ENCODE measurements at regions not wholly inside any gene's neighbourhood (a gene's known extent, or its start where the extent isn't known, plus 50 kb on each side); places are given as distances from the start of the nearest gene placed in this dataset.

DNA sequence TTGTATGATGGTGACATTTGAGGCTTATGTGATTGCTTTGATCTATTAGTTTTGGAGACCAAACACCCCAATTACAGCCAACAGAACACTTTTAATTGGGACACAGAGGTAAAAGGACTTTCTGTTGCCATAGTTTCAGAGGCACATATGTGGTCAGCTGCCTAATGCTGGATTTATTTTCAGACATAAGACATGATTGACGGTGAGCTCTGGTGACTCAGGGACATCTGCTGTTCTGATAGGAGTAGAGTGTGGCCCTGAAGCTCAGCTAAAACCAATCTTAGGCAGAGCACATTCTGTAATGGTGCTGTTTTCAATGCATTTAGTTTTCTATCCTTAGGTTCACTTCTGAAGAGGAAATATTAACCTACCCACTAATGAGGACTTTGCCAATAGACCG is 247.1 kb downstream of the UTP18 start:
- no peak overlapping the region for H3K4me3 ChIP-seq
- no peak overlapping the region for H3K27ac Mint-ChIP-seq
- no peaks in the 10 kb centered on the region for H3K36me3 Mint-ChIP-seq (ENCODE audit: low read depth)
- H4K20me1 ChIP-seq (replicated peaks; ENCODE audit: insufficient read depth): no peaks in the 10 kb centered on the region
- H3K27me3 ChIP-seq (ENCODE audit: insufficient read depth): no peaks in the 10 kb centered on the region
- no peaks in the 10 kb centered on the region for H3K4me1 ChIP-seq (ENCODE audit: insufficient read depth)
- no peaks in the 10 kb centered on the region for H3F3A ChIP-seq (replicated peaks; ENCODE audit: low read depth)
- H3K9me3 Mint-ChIP-seq: no peaks in the 10 kb centered on the region; the same call in 2 of the 3 replicates
- H3K27me3 Mint-ChIP-seq (ENCODE audit: insufficient read depth, low read depth, poor library complexity): no peaks in the 10 kb centered on the region
- H3K4me2 ChIP-seq: no peak overlapping the region
- DNase-seq (ENCODE audit: low spot score) (no peak), ATAC-seq (no peak)
- no peak overlapping the region for H2AFZ ChIP-seq
- TF ChIP-seq EZH2 (IDR thresholded peaks at IDR 0.05; ENCODE audit: low read depth, unreplicated experiment) (no peak), CREB1 (CRISPR knock-in tag; IDR thresholded peaks at IDR 0.05; ENCODE audit: low read depth) (no peak), ZNF114 (CRISPR knock-in tag; IDR thresholded peaks at IDR 0.05) (no peak), EZH2phosphoT487 (IDR thresholded peaks at IDR 0.05; ENCODE audit: unreplicated experiment) (no peak), ZNF331 (CRISPR knock-in tag; IDR thresholded peaks at IDR 0.05; ENCODE audit: low read depth) (no peak), NANOG (IDR thresholded peaks at IDR 0.05; ENCODE audit: borderline replicate concordance) (no peak), ETS1 (IDR thresholded peaks at IDR 0.05) (no peak), STAT1 (IDR thresholded peaks at IDR 0.05; ENCODE audit: unreplicated experiment) (no peak)
- TF ChIP-seq, protein P1, sequence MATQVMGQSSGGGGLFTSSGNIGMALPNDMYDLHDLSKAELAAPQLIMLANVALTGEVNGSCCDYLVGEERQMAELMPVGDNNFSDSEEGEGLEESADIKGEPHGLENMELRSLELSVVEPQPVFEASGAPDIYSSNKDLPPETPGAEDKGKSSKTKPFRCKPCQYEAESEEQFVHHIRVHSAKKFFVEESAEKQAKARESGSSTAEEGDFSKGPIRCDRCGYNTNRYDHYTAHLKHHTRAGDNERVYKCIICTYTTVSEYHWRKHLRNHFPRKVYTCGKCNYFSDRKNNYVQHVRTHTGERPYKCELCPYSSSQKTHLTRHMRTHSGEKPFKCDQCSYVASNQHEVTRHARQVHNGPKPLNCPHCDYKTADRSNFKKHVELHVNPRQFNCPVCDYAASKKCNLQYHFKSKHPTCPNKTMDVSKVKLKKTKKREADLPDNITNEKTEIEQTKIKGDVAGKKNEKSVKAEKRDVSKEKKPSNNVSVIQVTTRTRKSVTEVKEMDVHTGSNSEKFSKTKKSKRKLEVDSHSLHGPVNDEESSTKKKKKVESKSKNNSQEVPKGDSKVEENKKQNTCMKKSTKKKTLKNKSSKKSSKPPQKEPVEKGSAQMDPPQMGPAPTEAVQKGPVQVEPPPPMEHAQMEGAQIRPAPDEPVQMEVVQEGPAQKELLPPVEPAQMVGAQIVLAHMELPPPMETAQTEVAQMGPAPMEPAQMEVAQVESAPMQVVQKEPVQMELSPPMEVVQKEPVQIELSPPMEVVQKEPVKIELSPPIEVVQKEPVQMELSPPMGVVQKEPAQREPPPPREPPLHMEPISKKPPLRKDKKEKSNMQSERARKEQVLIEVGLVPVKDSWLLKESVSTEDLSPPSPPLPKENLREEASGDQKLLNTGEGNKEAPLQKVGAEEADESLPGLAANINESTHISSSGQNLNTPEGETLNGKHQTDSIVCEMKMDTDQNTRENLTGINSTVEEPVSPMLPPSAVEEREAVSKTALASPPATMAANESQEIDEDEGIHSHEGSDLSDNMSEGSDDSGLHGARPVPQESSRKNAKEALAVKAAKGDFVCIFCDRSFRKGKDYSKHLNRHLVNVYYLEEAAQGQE (IDR thresholded peaks at IDR 0.05; ENCODE audit: unreplicated experiment): no peak
- TF ChIP-seq, protein P2, sequence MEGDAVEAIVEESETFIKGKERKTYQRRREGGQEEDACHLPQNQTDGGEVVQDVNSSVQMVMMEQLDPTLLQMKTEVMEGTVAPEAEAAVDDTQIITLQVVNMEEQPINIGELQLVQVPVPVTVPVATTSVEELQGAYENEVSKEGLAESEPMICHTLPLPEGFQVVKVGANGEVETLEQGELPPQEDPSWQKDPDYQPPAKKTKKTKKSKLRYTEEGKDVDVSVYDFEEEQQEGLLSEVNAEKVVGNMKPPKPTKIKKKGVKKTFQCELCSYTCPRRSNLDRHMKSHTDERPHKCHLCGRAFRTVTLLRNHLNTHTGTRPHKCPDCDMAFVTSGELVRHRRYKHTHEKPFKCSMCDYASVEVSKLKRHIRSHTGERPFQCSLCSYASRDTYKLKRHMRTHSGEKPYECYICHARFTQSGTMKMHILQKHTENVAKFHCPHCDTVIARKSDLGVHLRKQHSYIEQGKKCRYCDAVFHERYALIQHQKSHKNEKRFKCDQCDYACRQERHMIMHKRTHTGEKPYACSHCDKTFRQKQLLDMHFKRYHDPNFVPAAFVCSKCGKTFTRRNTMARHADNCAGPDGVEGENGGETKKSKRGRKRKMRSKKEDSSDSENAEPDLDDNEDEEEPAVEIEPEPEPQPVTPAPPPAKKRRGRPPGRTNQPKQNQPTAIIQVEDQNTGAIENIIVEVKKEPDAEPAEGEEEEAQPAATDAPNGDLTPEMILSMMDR (conservative IDR thresholded peaks at IDR 0.05; ENCODE audit: low read depth in 2 of 2): no peak
- TF ChIP-seq, protein P3, sequence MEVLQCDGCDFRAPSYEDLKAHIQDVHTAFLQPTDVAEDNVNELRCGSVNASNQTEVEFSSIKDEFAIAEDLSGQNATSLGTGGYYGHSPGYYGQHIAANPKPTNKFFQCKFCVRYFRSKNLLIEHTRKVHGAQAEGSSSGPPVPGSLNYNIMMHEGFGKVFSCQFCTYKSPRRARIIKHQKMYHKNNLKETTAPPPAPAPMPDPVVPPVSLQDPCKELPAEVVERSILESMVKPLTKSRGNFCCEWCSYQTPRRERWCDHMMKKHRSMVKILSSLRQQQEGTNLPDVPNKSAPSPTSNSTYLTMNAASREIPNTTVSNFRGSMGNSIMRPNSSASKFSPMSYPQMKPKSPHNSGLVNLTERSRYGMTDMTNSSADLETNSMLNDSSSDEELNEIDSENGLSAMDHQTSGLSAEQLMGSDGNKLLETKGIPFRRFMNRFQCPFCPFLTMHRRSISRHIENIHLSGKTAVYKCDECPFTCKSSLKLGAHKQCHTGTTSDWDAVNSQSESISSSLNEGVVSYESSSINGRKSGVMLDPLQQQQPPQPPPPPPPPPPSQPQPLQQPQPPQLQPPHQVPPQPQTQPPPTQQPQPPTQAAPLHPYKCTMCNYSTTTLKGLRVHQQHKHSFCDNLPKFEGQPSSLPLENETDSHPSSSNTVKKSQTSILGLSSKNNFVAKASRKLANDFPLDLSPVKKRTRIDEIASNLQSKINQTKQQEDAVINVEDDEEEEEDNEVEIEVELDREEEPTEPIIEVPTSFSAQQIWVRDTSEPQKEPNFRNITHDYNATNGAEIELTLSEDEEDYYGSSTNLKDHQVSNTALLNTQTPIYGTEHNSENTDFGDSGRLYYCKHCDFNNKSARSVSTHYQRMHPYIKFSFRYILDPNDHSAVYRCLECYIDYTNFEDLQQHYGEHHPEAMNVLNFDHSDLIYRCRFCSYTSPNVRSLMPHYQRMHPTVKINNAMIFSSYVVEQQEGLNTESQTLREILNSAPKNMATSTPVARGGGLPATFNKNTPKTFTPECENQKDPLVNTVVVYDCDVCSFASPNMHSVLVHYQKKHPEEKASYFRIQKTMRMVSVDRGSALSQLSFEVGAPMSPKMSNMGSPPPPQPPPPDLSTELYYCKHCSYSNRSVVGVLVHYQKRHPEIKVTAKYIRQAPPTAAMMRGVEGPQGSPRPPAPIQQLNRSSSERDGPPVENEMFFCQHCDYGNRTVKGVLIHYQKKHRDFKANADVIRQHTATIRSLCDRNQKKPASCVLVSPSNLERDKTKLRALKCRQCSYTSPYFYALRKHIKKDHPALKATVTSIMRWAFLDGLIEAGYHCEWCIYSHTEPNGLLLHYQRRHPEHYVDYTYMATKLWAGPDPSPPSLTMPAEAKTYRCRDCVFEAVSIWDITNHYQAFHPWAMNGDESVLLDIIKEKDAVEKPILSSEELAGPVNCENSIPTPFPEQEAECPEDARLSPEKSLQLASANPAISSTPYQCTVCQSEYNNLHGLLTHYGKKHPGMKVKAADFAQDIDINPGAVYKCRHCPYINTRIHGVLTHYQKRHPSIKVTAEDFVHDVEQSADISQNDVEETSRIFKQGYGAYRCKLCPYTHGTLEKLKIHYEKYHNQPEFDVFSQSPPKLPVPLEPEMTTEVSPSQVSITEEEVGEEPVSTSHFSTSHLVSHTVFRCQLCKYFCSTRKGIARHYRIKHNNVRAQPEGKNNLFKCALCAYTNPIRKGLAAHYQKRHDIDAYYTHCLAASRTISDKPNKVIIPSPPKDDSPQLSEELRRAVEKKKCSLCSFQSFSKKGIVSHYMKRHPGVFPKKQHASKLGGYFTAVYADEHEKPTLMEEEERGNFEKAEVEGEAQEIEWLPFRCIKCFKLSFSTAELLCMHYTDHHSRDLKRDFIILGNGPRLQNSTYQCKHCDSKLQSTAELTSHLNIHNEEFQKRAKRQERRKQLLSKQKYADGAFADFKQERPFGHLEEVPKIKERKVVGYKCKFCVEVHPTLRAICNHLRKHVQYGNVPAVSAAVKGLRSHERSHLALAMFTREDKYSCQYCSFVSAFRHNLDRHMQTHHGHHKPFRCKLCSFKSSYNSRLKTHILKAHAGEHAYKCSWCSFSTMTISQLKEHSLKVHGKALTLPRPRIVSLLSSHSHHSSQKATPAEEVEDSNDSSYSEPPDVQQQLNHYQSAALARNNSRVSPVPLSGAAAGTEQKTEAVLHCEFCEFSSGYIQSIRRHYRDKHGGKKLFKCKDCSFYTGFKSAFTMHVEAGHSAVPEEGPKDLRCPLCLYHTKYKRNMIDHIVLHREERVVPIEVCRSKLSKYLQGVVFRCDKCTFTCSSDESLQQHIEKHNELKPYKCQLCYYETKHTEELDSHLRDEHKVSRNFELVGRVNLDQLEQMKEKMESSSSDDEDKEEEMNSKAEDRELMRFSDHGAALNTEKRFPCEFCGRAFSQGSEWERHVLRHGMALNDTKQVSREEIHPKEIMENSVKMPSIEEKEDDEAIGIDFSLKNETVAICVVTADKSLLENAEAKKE (CRISPR knock-in tag; IDR thresholded peaks at IDR 0.05): no peak
- no peaks in the 10 kb centered on the region for H3K9me2 ChIP-seq (ENCODE audit: insufficient read depth)
- no peak overlapping the region for H3K4me3 Mint-ChIP-seq
- no peaks in the 10 kb centered on the region for H3K36me3 ChIP-seq (ENCODE audit: insufficient read depth)
- no peak overlapping the region for H3K27ac ChIP-seq (ENCODE audit: low read depth)
- H3K4me1 Mint-ChIP-seq: peaks cover 2% of the 10 kb centered on the region; the same call in 2 of the 3 replicates
- H3K79me2 ChIP-seq (replicated peaks; ENCODE audit: insufficient read depth): no peaks in the 10 kb centered on the region
